ENCODE measurements at regions not wholly inside any gene's neighbourhood (a gene's known extent, or its start where the extent isn't known, plus 50 kb on each side); places are given as distances from the start of the nearest gene placed in this dataset.
A peak's percentile ranks its signal among the peaks of the same experiment; 100 is the strongest.

DNA sequence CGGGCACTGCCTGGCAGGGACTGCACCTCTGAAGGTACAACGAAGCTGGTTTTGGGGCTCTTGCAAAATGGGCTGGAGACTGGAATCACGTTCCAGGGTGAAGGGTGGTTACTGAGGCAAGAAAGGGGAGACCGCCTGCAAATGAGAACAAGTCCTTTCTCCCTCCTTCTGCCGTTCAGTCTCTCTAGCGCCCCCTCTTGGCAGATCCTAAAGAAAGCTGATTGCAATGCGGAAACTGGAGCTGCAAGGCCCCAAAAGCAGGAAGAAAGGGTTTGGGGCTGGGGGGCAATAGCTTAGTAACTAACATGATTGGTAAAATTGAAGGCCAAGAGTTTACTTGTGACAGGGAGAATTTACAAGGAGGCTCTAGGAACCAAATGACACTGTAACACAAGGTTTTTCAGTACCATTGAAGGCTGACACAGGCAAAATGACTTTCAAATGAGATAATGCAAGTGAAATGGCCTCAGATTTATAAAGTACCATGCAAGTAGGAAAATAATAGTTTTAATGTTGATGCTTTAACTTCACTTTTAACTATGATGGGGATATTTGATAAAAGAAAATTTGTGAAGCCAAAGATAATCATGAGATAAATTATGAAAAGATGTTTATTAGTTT is 222.7 kb upstream of the HAND2 start (continued):
- TF ChIP-seq CHD7 (IDR thresholded peaks at IDR 0.05; ENCODE audit: insufficient replicate concordance, low read length) (no peak), GABPA (IDR thresholded peaks at IDR 0.05; ENCODE audit: borderline replicate concordance, insufficient read depth, low read length) (no peak), RAD21 (IDR thresholded peaks at IDR 0.05 in 1 of 2, conservative IDR thresholded peaks at IDR 0.05 in 1 of 2; ENCODE audit: low read depth in 2 of 2, low read length in 2 of 2) (peak; percentile 76 to 83), CHD2 (IDR thresholded peaks at IDR 0.05; ENCODE audit: low read length) (no peak), BACH1 (IDR thresholded peaks at IDR 0.05; ENCODE audit: low read length) (no peak), KDM4A (IDR thresholded peaks at IDR 0.05; ENCODE audit: low read depth, low read length, severe bottlenecking) (no peak), FOSL1 (IDR thresholded peaks at IDR 0.05; ENCODE audit: insufficient read depth, low read depth, low read length) (no peak), BCL11A (IDR thresholded peaks at IDR 0.05; ENCODE audit: low read depth in 2 of 2, low read length in 2 of 2) (no peak), EZH2 (IDR thresholded peaks at IDR 0.05; ENCODE audit: low read depth, low read length, severe bottlenecking) (no peak)
